ENCODE measurements at regions not wholly inside any gene's neighbourhood (a gene's known extent, or its start where the extent isn't known, plus 50 kb on each side); places are given as distances from the start of the nearest gene placed in this dataset.

DNA sequence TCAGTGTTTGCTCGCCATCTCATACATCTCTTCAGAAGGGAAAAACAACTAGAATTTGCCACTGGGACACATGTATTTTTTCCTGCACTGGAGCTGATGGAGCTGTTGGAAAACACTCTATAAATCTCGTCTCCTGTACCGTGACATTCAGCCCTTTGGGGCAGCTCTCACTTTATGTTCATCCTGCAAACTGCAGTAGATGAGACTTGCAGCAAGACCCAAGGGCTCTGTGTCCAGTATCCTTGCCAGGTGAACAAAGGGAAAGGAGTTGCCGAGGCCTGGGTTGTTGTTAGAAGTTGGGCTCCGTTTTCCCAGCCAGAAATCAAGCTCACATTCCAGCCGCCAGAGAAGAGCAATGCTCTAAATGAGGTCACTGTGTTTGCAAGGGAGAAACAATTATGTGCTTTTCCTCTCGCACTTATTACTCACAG is 285.1 kb downstream of the SLC4A3 start:
- no peaks in the 10 kb centered on the region for H3K36me3 ChIP-seq (ENCODE audit: low read depth, low read length)
- intact Hi-C loops (cut with micrococcal nuclease), result no loop called here
- H3K27me3 ChIP-seq (ENCODE audit: low read length), result no peaks in the 10 kb centered on the region
- BruUV-seq (replicated peaks), result no TSS peak
- no peaks in the 10 kb centered on the region for H4K20me1 ChIP-seq (ENCODE audit: low read length)
- POLR2A ChIA-PET (ENCODE audit: unreplicated experiment), result no interaction called here
- no peak overlapping the region for H3K27ac ChIP-seq (ENCODE audit: low read length)
- no peak for TF ChIP-seq CTCF (conservative IDR thresholded peaks at IDR 0.05; ENCODE audit: low read depth, low read length)
- no peak for TF ChIP-seq EZH2 (IDR thresholded peaks at IDR 0.05; ENCODE audit: low read length, unreplicated experiment)
- no peak for TF ChIP-seq EZH2phosphoT487 (IDR thresholded peaks at IDR 0.05; ENCODE audit: borderline replicate concordance, low read length)
- H3K9me3 ChIP-seq (ENCODE audit: low read length), result no peaks in the 10 kb centered on the region
- no peak overlapping the region for H3K9ac ChIP-seq (ENCODE audit: low read length)
- ATAC-seq, result no peak
- no peaks in the 10 kb centered on the region for H3K4me1 ChIP-seq (ENCODE audit: insufficient read depth, low read length)
- H3K79me2 ChIP-seq (ENCODE audit: low read length), result no peaks in the 10 kb centered on the region
- no peaks in the 10 kb centered on the region for H3F3A ChIP-seq (ENCODE audit: low read length, unreplicated experiment)
- H3K4me3 ChIP-seq (ENCODE audit: low read length), result no peak overlapping the region
- no peaks in the 10 kb centered on the region for H3K9me2 ChIP-seq (replicated peaks; ENCODE audit: low read length)
- H3K4me2 ChIP-seq (ENCODE audit: low read length), result no peak overlapping the region
- CTCF ChIA-PET, result interaction anchor here (0.6 kb wide), 1 partner anchor 1532 kb away, joined by 4 read pairs; no protein-coding TSS in a partner anchor
- peak overlapping the region; percentile 37; the same call in 1 of the 2 replicates for H2AFZ ChIP-seq (ENCODE audit: low read length)
- DNase-seq, result no peak

DNA sequence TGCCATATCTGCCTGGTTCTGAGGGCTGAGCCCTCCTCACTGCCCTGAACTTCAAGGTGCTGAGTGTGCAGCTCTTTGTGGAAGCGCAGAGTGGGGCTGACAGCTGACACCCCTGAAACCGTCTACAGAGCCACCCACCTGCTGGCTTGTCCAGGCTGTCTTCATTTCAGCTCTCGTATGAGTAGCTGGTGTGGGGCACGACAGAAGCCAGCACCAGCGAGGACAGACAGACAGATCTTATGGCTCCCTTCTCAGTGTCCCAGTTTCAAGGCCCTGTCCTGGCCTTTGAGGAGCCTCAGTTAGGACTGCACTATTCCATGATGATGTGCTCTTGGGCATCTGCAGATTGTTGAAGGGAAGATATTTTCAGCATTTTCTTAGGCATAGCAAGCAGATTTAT is 287.1 kb downstream of the SLC4A3 start:
- no TSS peak for BruUV-seq (replicated peaks)
- Histone ChIP-seq H4K20me1 (ENCODE audit: low read length) (no peaks in the 10 kb centered on the region), H3K9me3 (ENCODE audit: low read length) (no peaks in the 10 kb centered on the region), H3K27me3 (ENCODE audit: low read length) (no peaks in the 10 kb centered on the region), H3K4me1 (ENCODE audit: insufficient read depth, low read length) (no peaks in the 10 kb centered on the region), H3F3A (ENCODE audit: low read length, unreplicated experiment) (no peaks in the 10 kb centered on the region), H3K9me2 (replicated peaks; ENCODE audit: low read length) (no peaks in the 10 kb centered on the region), H3K27ac (ENCODE audit: low read length) (no peak overlapping the region), H3K36me3 (ENCODE audit: low read depth, low read length) (no peaks in the 10 kb centered on the region), H3K79me2 (ENCODE audit: low read length) (no peaks in the 10 kb centered on the region), H2AFZ (ENCODE audit: low read length) (no peak overlapping the region), H3K4me3 (ENCODE audit: low read length) (no peak overlapping the region), H3K9ac (ENCODE audit: low read length) (no peak overlapping the region), H3K4me2 (ENCODE audit: low read length) (no peak overlapping the region)
- no peak for ATAC-seq
- intact Hi-C loops (cut with micrococcal nuclease), result no loop called here
- POLR2A ChIA-PET (ENCODE audit: unreplicated experiment), result no interaction called here
- CTCF ChIA-PET, result no interaction called here
- TF ChIP-seq CTCF (conservative IDR thresholded peaks at IDR 0.05; ENCODE audit: low read depth, low read length) (no peak), EZH2phosphoT487 (IDR thresholded peaks at IDR 0.05; ENCODE audit: borderline replicate concordance, low read length) (no peak), EZH2 (IDR thresholded peaks at IDR 0.05; ENCODE audit: low read length, unreplicated experiment) (no peak)
- DNase-seq, result no peak

GRCh38 chr2:219916281-219916680 is 288.9 kb downstream of the SLC4A3 start:
- ATAC-seq (no peak), DNase-seq (no peak)
- H3K27me3 ChIP-seq (ENCODE audit: low read length), result no peaks in the 10 kb centered on the region
- no peak overlapping the region for H2AFZ ChIP-seq (ENCODE audit: low read length)
- H3K4me3 ChIP-seq (ENCODE audit: low read length), result no peak overlapping the region
- intact Hi-C loops (cut with micrococcal nuclease), result no loop called here
- H3K9me3 ChIP-seq (ENCODE audit: low read length), result no peaks in the 10 kb centered on the region
- H3K4me1 ChIP-seq (ENCODE audit: insufficient read depth, low read length), result no peaks in the 10 kb centered on the region
- H4K20me1 ChIP-seq (ENCODE audit: low read length), result no peaks in the 10 kb centered on the region
- no TSS peak for BruUV-seq (replicated peaks)
- H3K36me3 ChIP-seq (ENCODE audit: low read depth, low read length), result no peaks in the 10 kb centered on the region
- ChIA-PET POLR2A (ENCODE audit: unreplicated experiment) (no interaction called here), CTCF (no interaction called here)
- TF ChIP-seq EZH2phosphoT487 (IDR thresholded peaks at IDR 0.05; ENCODE audit: borderline replicate concordance, low read length), result no peak
- no peak for TF ChIP-seq EZH2 (IDR thresholded peaks at IDR 0.05; ENCODE audit: low read length, unreplicated experiment)
- TF ChIP-seq CTCF (conservative IDR thresholded peaks at IDR 0.05; ENCODE audit: low read depth, low read length), result no peak
- H3K27ac ChIP-seq (ENCODE audit: low read length), result no peak overlapping the region
- H3K4me2 ChIP-seq (ENCODE audit: low read length), result no peak overlapping the region
- H3K9me2 ChIP-seq (replicated peaks; ENCODE audit: low read length), result no peaks in the 10 kb centered on the region
- no peaks in the 10 kb centered on the region for H3K79me2 ChIP-seq (ENCODE audit: low read length)
- no peak overlapping the region for H3K9ac ChIP-seq (ENCODE audit: low read length)
- no peaks in the 10 kb centered on the region for H3F3A ChIP-seq (ENCODE audit: low read length, unreplicated experiment)
